ENCODE measurements at regions not wholly inside any gene's neighbourhood (a gene's known extent, or its start where the extent isn't known, plus 50 kb on each side); places are given as distances from the start of the nearest gene placed in this dataset.
"Not testable (repeated sequence)": the region's sequence is repeated elsewhere in the genome, so short reads cannot be mapped to it uniquely, and the experiment has no call there.

DNA sequence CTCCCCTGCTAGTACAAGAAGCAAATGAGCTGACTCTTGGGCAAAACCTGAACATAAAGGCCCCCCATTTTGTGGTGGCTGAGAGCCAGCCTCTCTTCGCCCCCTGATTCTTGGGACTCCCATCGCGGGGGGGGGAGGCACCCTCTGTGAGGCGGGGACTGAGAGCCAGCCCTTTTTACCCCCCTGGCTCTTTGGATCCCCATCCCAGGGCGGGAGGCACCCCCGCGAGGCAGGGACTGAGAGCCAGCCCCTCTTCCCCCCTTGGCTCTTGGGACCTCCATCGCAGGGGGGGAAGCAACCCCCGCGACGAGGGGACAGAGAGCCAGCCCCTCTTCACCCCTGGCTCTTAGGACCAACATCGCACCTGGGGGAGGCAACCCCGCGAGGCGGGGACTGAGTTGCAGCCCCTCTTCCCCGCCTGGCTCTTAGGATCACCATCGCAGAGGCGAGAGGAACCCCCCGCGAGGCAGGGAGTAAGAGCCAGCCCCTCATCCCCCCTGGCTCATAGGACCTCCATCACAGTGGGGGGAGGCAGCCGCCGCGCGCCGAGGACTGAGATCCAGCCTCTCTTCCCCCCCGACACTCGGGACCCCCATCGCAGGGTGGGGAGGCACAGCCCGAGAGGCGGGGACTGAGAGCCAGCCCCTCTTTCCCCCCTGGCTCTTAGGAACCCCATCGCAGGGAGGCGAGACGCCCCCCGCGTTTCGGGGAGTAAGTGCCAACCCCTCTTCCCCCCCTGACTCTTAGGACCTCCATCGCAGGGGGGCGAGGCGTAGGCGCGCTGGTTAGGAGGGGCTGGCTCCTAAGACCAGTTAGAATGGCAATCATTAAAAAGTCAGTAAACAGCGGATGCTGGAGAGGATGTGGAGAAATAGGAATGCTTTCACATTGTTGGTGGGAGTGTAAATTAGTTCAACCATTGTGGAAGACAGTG is 2428.4 kb upstream of the PCDH20 start:
- DNase-seq: no peak

GRCh38 chr13:63842102-63842501 is 2426.5 kb upstream of the PCDH20 start:
- DNase-seq: no peak

- DNase-seq: no peak
Observed at GRCh38 chr13:63840551-63841421, 2425.1 kb upstream of the PCDH20 start.

- DNase-seq: no peak
Observed at GRCh38 chr13:63838366-63839110, 2422.9 kb upstream of the PCDH20 start.

DNA sequence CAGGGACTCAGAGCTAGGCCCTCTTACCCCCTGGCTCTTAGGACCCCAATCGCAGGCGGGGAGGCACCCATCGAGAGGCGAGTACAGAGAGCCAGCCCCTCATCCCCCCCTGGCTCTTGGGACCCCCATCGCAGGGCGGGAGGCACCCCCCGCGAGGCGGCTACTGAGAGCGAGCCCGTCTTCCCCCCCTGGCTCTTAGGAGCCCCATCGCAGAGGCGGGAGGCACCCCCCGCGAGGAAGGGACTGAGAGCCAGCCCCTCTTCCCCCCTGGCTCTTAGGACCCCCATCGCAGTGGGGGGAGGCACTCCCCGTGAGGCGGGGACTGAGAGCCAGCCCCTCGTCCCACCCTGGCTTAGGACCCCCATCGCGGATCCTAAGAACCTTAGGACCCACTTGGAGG is 2422.1 kb upstream of the PCDH20 start:
- not testable (repeated sequence) for DNase-seq

GRCh38 chr13:63829609-63830008 is 2414.0 kb upstream of the PCDH20 start:
- not testable (repeated sequence) for DNase-seq

- DNase-seq: not testable (repeated sequence)
Observed at GRCh38 chr13:63821785-63822184, 2406.1 kb upstream of the PCDH20 start.

GRCh38 chr13:63811428-63812004 is 2395.9 kb upstream of the PCDH20 start:
- not testable (repeated sequence) for DNase-seq

DNA sequence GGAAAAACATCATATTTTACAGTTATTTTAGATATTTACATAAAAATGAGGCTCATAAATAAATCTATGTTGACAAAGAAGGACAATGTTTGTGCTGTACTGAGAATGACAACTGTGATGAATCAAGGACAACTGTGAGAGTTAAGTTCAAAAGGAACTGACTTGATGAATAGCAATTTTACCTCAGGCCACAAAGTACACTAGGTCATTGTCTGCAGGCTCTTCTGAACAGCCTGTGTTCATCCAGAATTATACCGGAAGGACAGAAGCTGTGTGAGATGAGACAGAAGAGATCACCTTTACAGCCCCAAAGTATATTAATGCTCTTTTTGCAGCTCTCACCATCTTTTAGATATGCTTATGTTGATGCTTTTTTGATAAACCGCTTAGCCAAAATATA is 2375.5 kb upstream of the PCDH20 start:
- not testable (repeated sequence) for DNase-seq

GRCh38 chr13:63774133-63774532 is 2358.5 kb upstream of the PCDH20 start:
- no peak for DNase-seq

- DNase-seq: no peak
Observed at GRCh38 chr13:63773476-63773875, 2357.8 kb upstream of the PCDH20 start.

- not testable (repeated sequence) for DNase-seq
Observed at GRCh38 chr13:63757683-63758082, 2342.0 kb upstream of the PCDH20 start.

DNA sequence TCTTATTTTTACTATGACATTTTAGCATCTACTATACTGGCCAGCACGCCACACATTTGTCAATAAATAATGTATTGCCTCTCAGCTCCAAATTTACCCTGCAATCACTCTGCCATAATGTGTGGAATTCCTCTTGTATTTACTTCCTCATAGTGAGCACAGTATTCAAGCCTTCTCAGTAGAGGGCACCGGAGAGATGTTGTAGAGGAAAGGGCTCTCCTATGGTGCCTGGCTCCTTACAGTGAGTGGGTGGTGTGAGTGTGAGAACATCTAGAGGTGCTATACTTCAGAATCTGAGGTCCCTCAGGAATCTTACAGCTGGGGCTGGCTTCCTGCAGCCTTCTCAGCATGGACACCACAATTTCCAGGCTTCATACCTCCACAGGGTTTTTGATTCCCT is 2334.2 kb upstream of the PCDH20 start:
- not testable (repeated sequence) for DNase-seq

DNA sequence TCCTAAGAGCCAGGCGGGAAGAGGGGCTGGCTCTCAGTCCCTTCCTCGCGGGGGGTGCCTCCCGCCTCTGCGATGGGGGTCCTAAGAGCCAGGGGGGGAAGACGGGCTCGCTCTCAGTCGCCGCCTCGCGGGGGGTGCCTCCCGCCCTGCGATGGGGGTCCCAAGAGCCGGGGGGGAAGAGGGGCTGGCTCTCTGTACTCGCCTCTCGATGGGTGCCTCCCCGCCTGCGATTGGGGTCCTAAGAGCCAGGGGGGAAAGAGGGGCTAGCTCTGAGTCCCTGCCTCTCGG is 2326.1 kb upstream of the PCDH20 start:
- not testable (repeated sequence) for DNase-seq

DNA sequence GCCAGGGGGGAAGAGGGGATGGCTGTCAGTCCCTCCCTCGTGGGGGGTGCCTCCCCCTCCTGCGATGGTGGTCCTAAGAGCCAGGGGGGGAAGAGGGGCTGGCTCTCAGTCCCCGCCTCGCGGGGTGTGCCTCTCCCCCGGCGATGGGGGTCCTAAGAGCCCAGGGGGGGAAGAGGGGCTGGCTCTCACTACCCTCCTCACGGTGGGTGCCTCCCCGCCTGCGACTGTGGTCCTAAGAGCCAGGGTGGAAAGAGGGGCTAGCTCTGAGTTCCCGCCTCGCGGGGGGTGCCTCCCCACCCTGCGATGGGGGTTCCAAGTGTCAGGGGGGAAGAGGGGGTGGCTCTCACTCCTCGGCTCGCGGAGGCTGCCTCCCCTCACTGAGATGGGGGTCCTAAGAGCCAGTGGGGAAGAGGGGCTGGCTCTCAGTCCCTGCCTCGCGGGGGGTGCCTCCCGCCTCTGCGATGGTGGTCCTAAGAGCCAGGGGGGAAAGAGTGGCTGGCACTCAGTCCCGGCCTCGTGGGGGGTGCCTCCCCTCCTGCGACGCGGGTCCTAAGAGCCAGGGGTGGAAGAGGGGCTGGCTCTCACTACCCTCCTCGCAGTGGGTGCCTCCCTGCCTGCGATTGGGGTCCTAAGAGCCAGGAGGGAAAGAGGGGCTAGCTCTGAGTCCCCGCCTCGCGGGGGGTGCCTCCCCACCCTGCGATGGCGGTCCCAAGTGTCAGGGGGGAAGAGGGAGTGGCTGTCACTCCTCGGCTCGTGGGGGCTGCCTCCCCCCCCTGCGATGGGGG is 2325.6 kb upstream of the PCDH20 start:
- DNase-seq: no peak

- not testable (repeated sequence) for DNase-seq
Observed at GRCh38 chr13:63739112-63739735, 2323.6 kb upstream of the PCDH20 start.

DNA sequence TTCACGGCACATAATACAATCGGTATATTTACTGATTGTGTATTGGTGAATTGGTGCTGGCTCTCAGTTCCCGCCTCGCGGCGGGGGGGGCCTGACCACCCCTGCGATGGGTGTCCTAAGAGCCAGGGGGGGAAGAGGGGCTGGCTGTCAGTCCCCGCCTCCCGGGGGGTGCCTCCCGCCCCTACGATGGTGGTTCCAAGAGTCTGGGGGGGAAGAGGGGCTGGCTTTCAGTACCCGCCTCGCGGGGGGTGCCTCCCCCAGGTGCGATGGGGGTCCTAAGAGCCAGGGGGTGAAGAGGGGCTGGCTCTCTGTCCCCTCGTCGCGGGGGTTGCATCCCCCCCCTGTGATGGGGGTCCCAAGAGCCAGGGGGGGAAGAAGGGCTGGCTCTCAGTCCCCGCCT is 2321.8 kb upstream of the PCDH20 start:
- DNase-seq: no peak

GRCh38 chr13:63731896-63732295 is 2316.2 kb upstream of the PCDH20 start:
- DNase-seq: no peak

DNA sequence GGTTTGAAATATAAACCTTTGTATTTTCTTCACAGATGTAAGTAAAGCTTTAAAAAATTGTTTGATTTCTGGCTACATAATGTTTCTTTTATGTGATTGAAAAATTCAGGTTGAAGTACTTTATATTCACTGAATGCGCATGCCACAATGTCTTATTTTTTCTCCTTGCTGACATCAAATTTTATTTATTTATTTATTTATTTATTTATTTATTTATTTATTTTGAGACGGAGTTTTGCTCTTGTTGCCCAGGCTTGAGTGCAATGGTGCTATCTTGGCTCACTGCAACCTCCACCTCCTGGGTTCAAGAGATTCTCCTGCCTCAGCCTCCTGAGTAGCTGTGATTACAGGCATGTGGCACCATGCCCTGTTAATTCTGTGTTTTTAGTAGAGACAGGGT is 2296.5 kb upstream of the PCDH20 start:
- DNase-seq: not testable (repeated sequence)

- no peak for DNase-seq
Observed at GRCh38 chr13:63706751-63707150, 2291.1 kb upstream of the PCDH20 start.

DNA sequence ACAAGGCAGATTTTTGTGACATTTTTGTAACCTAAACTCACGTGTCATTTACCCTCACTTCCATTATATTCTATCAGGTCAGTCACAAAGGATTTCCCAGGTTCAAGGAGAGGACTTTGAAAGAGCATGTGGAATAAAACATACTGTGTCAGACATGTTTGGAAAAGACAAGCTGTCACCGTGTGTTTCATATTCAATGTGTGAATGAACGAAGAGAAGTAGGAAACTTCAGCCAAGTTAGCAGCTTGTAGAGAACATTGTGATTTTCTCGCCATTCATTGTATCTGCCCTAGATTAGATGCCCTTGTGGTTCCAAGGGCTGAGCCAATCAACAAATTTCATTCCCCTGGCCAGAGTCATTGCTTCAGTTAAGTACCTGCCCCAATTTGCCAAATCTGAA is 2288.9 kb upstream of the PCDH20 start:
- DNase-seq: no peak

Data from NCI-H524 treated with DMSO at 0.1 percent for 48 hours (cell line).